Osteocyte (in vitro differentiated cells): ENCODE measurements at regions not wholly inside any gene's neighbourhood (a gene's known extent, or its start where the extent isn't known, plus 50 kb on each side); places are given as distances from the start of the nearest gene placed in this dataset.

Experiments used
- DNase-seq: peaks from one replicate; pipeline ENCODE4 v3.0.0; 2021; ENCODE audit warnings: mixed read lengths; ENCODE audit not compliant: unreplicated experiment; ENCODE audit errors: extremely low spot score
- H3K27ac Mint-ChIP-seq: one replicate; pipeline ENCODE4 v1.8.0; 2021; ENCODE audit warnings: mild to moderate bottlenecking, mixed read lengths; ENCODE audit not compliant: unreplicated experiment
- H3K27me3 Mint-ChIP-seq: one replicate; pipeline ENCODE4 v1.8.0; 2021; ENCODE audit warnings: mixed read lengths; ENCODE audit not compliant: unreplicated experiment
- H3K36me3 Mint-ChIP-seq: one replicate; pipeline ENCODE4 v1.8.0; 2021; ENCODE audit warnings: mixed read lengths; ENCODE audit not compliant: unreplicated experiment
- H3K4me1 Mint-ChIP-seq: one replicate; pipeline ENCODE4 v1.8.0; 2021; ENCODE audit warnings: mixed read lengths; ENCODE audit not compliant: unreplicated experiment
- H3K4me3 Mint-ChIP-seq: one replicate; pipeline ENCODE4 v1.8.0; 2021; ENCODE audit warnings: mild to moderate bottlenecking, moderate library complexity, mixed read lengths; ENCODE audit not compliant: unreplicated experiment
- H3K9me3 Mint-ChIP-seq: one replicate; pipeline ENCODE4 v1.8.0; 2021; ENCODE audit warnings: mixed read lengths; ENCODE audit not compliant: unreplicated experiment
- CTCF ChIP-seq: fragments of 200-600 bp; sonication (generic); IDR thresholded peaks from 2 replicates; pipeline ENCODE4 v1.5.0; 2021; ENCODE audit warnings: antibody characterized with exemption, mild to moderate bottlenecking, moderate library complexity

DNA sequence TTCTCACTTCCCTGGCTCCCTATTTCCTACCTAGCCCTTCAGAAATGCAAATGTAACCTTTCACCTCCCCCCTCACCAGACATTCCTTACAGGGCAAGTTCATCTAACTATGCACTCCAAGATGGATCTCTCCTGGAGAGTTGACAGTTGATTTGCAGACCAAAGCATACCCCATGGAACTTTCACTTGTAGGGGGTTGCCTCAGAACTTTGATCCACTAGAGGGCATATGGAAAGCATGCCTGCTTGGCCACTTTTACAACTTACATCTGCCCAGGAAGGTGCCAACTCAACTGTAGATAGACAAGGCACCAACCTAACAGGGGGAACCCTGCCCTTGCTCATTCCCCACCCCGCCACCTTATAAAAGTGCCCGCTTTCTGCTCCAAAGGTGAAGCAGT is 187.8 kb downstream of the NXNL2 start:
- TF ChIP-seq CTCF = peak; percentile 66
- no peak for DNase-seq
- Mint-ChIP-seq H3K4me3 (no peak overlapping the region), H3K4me1 (peaks cover 4% of the 10 kb centered on the region), H3K27me3 (peaks cover 46% of the 10 kb centered on the region), H3K9me3 (no peaks in the 10 kb centered on the region), H3K27ac (no peak overlapping the region), H3K36me3 (no peaks in the 10 kb centered on the region)

DNA sequence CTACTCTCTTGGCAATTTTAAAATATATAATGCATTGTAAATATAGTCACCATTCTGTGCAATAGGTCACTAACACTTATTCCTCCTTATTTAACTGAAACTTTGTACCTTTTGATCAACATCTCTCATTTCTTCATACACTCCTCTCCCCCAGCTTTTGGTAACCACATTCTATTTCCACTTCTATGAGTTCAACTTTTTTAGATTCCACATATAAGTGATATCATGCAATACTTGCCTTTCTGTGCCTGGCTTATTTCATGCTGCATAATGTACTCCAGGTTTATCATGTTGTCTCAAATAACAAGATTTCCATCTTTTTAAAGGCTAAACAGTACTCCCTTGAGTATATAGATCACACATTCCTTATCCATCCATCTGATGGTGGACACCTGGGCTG is 188.8 kb downstream of the NXNL2 start:
- Mint-ChIP-seq H3K27me3 (peaks cover 43% of the 10 kb centered on the region), H3K4me1 (peaks cover 4% of the 10 kb centered on the region), H3K9me3 (no peaks in the 10 kb centered on the region), H3K4me3 (no peak overlapping the region), H3K36me3 (no peaks in the 10 kb centered on the region), H3K27ac (no peak overlapping the region)
- TF ChIP-seq CTCF = no peak
- no peak for DNase-seq

DNA sequence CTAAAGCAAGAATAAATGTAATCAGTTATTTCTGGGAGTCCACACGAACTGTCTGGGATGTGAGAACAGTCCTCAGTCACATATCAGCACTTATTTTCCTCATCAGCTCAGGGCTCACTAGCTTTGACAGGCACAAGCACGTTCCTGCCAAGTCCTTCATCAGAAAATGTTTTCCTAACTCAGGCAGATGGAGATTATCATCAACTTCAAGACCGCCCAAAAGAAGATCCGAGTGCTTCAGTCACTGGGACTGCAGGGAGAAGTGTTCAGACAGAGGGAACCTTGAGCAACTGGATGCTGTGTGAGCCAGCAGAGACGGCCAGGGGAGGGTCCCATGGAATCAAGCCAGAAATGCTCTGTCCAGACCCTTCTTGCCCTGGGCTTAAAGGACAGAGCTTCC is 189.4 kb downstream of the NXNL2 start:
- no peaks in the 10 kb centered on the region for H3K9me3 Mint-ChIP-seq
- H3K4me1 Mint-ChIP-seq = peaks cover 4% of the 10 kb centered on the region
- no peak overlapping the region for H3K4me3 Mint-ChIP-seq
- no peak for TF ChIP-seq CTCF
- peaks cover 44% of the 10 kb centered on the region for H3K27me3 Mint-ChIP-seq
- no peaks in the 10 kb centered on the region for H3K36me3 Mint-ChIP-seq
- no peak for DNase-seq
- no peak overlapping the region for H3K27ac Mint-ChIP-seq

GRCh38 chr9:88725300-88726019 is 190.5 kb downstream of the NXNL2 start:
- H3K27me3 Mint-ChIP-seq = peaks cover 37% of the 10 kb centered on the region

DNA sequence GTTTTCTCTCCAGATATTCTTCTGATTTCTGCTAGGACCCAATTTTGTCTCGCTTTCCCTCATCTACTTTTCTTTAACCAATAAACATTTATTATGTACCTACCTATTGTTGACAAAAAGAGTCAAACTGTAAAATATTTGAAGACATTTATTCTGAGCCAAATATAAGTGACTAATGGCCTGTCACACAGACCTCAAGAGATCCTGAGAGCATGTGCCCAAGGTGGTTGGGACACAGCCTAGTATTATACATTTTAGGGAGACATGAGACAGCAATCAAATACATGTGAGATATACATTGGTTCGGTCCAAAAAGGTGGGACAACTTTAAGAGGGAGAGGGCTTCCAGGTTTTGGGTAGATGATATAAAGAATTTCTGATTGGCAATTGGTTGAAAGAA is 191.8 kb downstream of the NXNL2 start:
- DNase-seq = no peak
- Mint-ChIP-seq H3K27me3 (peaks cover 37% of the 10 kb centered on the region), H3K9me3 (no peaks in the 10 kb centered on the region), H3K36me3 (no peaks in the 10 kb centered on the region), H3K4me1 (peaks cover 3% of the 10 kb centered on the region), H3K27ac (no peak overlapping the region), H3K4me3 (no peak overlapping the region)
- no peak for TF ChIP-seq CTCF

More at GRCh38 chr9:88725300-88726019, 190.5 kb downstream of the NXNL2 start:
- Mint-ChIP-seq H3K4me3 (no peak overlapping the region), H3K4me1 (peaks cover 4% of the 10 kb centered on the region), H3K36me3 (no peaks in the 10 kb centered on the region), H3K27ac (no peak overlapping the region), H3K9me3 (no peaks in the 10 kb centered on the region)
- no peak for DNase-seq
- no peak for TF ChIP-seq CTCF
